ENCODE measurements at regions not wholly inside any gene's neighbourhood (a gene's known extent, or its start where the extent isn't known, plus 50 kb on each side); places are given as distances from the start of the nearest gene placed in this dataset.

- Mint-ChIP-seq H3K9me3 (peaks cover 2 to 16% (median 8%) of the 10 kb centered on the region in 7 donors), H3K36me3 (no peaks in the 10 kb centered on the region), H3K4me3 (no peak overlapping the region), H3K27ac (no peak overlapping the region), H3K4me1 (no peaks in the 10 kb centered on the region), H3K27me3 (ENCODE audit: low read depth in 3 of 3) (peaks cover 0 to 1% (median 0%) of the 10 kb centered on the region in 3 donors)
- H3K4me3 ChIP-seq (replicated peaks in 1 of 3; ENCODE audit: low read depth in 2 of 3, low read length in 3 of 3): no peak overlapping the region
- no peaks in the 10 kb centered on the region for H3K79me2 ChIP-seq (ENCODE audit: insufficient read depth, low read length)
- no peaks in the 10 kb centered on the region for H4K20me1 ChIP-seq (ENCODE audit: insufficient read depth, low read length)
- no peak overlapping the region for H3K27ac ChIP-seq (ENCODE audit: low read depth in 1 of 2, low read length in 2 of 2)
- H3K4me1 ChIP-seq (ENCODE audit: control insufficient read depth in 1 of 2, insufficient read depth in 2 of 2, low read length in 2 of 2): no peaks in the 10 kb centered on the region
- DNase-seq: no peak
- H3K27me3 ChIP-seq (ENCODE audit: control insufficient read depth in 2 of 2, insufficient read depth in 2 of 2, low read length in 2 of 2): no peaks in the 10 kb centered on the region
- intact Hi-C loops (cut with micrococcal nuclease): no loop called here
- H3K4me2 ChIP-seq (replicated peaks; ENCODE audit: extremely low read depth, low read length, poor library complexity, severe bottlenecking): no peak overlapping the region
- H3K9ac ChIP-seq (ENCODE audit: insufficient read depth, low read length, poor library complexity, severe bottlenecking): no peak overlapping the region
- 92% methylated on average over 4 of the region's 4 CpGs for WGBS (ENCODE audit: insufficient coverage)
- H2AFZ ChIP-seq (ENCODE audit: insufficient read depth, low read depth, low read length, poor library complexity, severe bottlenecking): no peak overlapping the region
- no peaks in the 10 kb centered on the region for H3K36me3 ChIP-seq (replicated peaks in 1 of 2; ENCODE audit: control insufficient read depth in 1 of 2, insufficient read depth in 2 of 2, low read length in 2 of 2)
- H3K9me3 ChIP-seq (replicated peaks in 1 of 2; ENCODE audit: control insufficient read depth in 1 of 2, insufficient read depth in 1 of 2, low read length in 2 of 2): peaks cover 7 to 15% of the 10 kb centered on the region in 2 donors
- no peak for TF ChIP-seq CTCF (IDR thresholded peaks at IDR 0.05)
These were observed 435.1 kb downstream of the SPATA31D1 start for GRCh38 chr9:82423700-82424099.

- Mint-ChIP-seq H3K4me3 (no peak overlapping the region), H3K9me3 (peaks cover 5 to 20% (median 10%) of the 10 kb centered on the region in 7 donors), H3K27ac (no peak overlapping the region), H3K36me3 (no peaks in the 10 kb centered on the region), H3K4me1 (no peaks in the 10 kb centered on the region), H3K27me3 (ENCODE audit: low read depth in 3 of 3) (peaks cover 0 to 1% (median 0%) of the 10 kb centered on the region in 3 donors)
- Histone ChIP-seq H3K4me3 (replicated peaks in 1 of 3; ENCODE audit: low read depth in 2 of 3, low read length in 3 of 3) (no peak overlapping the region), H3K9me3 (replicated peaks in 1 of 2; ENCODE audit: control insufficient read depth in 1 of 2, insufficient read depth in 1 of 2, low read length in 2 of 2) (peaks cover 7 to 15% of the 10 kb centered on the region in 2 donors), H3K4me1 (ENCODE audit: control insufficient read depth in 1 of 2, insufficient read depth in 2 of 2, low read length in 2 of 2) (no peaks in the 10 kb centered on the region), H3K27me3 (ENCODE audit: control insufficient read depth in 2 of 2, insufficient read depth in 2 of 2, low read length in 2 of 2) (no peaks in the 10 kb centered on the region), H3K9ac (ENCODE audit: insufficient read depth, low read length, poor library complexity, severe bottlenecking) (no peak overlapping the region), H3K79me2 (ENCODE audit: insufficient read depth, low read length) (no peaks in the 10 kb centered on the region), H2AFZ (ENCODE audit: insufficient read depth, low read depth, low read length, poor library complexity, severe bottlenecking) (no peak overlapping the region), H3K36me3 (replicated peaks in 1 of 2; ENCODE audit: control insufficient read depth in 1 of 2, insufficient read depth in 2 of 2, low read length in 2 of 2) (no peaks in the 10 kb centered on the region), H3K4me2 (replicated peaks; ENCODE audit: extremely low read depth, low read length, poor library complexity, severe bottlenecking) (no peak overlapping the region), H4K20me1 (ENCODE audit: insufficient read depth, low read length) (no peaks in the 10 kb centered on the region), H3K27ac (ENCODE audit: low read depth in 1 of 2, low read length in 2 of 2) (no peak overlapping the region)
- DNase-seq: no peak
- intact Hi-C loops (cut with micrococcal nuclease): no loop called here
- no peak for TF ChIP-seq CTCF (IDR thresholded peaks at IDR 0.05)
These were observed 436.1 kb downstream of the SPATA31D1 start for GRCh38 chr9:82424599-82425120.

All from CD14-positive monocyte (primary cell).